HG03103 (cell line): ENCODE measurements at regions not wholly inside any gene's neighbourhood (a gene's known extent, or its start where the extent isn't known, plus 50 kb on each side); places are given as distances from the start of the nearest gene placed in this dataset.

Experiments
- ATAC-seq: cut with Tn5 transposase; IDR thresholded peaks from one replicate; pipeline ENCODE4 v1.9.1; 2021; ENCODE audit warnings: low read depth; ENCODE audit not compliant: unreplicated experiment

- no peak for ATAC-seq
Observed at GRCh38 chr11:80687941-80688340, 1247.1 kb upstream of the TENM4 start.

DNA sequence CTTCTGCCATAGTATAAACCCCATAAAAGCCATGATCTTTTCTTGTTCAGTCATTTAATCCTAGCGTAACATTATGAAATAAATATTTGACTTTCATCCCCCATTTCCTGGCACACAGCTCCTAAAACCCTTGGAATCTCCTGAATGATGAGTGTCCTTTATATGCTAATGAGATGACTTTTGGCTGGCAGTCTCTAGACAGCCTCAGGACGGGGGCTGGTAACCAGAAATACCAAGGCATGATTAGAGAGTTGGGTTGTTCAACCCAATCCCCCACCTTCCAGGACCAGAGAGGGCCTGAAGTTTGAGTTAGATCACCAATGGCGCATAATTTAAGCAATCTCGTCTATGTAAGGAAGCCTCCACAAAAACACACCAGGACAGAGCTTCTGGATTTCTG is 1246.1 kb upstream of the TENM4 start:
- ATAC-seq, result no peak

- ATAC-seq, result no peak
Observed at GRCh38 chr11:80673566-80673965, 1232.7 kb upstream of the TENM4 start.

- ATAC-seq, result no peak
Observed at GRCh38 chr11:80669620-80670019, 1228.8 kb upstream of the TENM4 start.

DNA sequence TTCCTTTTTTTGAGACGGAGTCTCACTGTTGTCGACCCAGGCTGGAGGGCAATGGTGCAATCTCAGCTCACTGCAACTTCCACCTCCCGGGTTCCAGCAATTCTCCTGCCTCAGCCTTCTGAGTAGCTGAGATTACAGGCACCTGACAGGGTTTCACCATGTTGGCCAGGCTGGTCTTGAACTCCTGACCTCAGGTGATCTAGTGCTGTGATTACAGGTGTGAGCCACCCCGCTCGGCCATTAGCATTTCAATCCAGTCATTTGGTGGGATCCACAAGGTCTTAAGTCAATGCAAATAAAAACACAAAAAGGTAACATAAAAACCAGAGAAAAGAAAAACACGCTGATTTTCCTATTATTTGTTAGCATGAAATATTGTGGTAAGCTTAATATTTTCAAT is 1227.2 kb upstream of the TENM4 start:
- no peak for ATAC-seq

DNA sequence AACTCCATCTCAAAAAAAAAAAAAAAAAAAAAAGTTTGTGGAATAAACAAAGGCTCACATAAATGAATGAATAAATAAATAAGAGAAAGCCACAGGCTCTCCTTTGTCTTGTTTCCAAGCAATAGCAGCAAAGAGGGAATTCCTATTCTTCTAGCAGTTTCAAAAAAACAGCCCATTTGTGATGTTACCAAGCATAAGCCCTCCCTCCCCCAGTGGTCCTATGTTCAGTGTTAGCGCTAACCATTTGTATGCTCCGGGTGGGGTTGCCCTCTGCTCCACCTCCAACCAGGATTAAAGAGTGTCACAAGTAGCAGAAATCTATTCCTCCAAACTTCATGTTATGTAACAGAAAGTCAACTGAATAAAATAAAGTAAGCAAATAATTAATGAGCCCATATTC is 1215.0 kb upstream of the TENM4 start:
- ATAC-seq, result no peak

DNA sequence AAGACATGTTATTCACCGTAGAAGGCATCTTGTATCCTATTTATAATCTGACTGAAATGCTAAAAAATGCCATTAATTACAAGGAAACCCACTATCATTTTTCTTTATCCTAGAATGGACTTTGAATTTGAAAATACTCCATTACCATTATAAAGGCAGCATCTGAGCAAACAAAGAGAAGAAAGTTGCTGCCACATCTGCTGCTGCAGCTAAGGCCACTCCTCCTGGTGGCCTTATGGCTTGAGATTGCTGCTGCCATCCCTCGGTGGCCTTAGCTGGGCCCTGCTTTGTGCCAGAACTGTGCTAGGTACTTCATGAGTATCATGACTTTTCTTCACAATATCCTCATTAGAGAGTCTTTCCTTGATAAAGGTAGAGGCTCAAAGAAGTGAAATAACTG is 1210.1 kb upstream of the TENM4 start:
- ATAC-seq, result no peak

DNA sequence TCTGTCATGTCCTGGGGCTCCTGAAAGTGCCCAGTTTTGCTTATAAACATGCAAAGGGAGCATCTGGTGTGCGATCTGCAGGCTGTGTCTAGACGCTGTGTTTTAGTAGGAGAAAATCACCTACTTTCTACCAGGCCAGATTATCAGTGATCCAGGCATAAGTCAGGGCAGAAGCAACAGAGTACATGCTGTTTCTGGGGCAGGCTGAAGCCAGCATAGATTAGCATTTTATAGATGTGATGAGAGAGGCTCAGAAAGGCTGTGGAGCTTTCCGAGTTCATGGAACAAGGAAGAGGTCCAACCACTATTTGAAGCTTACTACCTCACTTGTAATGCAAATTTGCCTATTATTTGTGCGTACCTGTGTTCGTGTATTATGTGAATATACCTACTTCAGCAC is 1208.4 kb upstream of the TENM4 start:
- no peak for ATAC-seq

DNA sequence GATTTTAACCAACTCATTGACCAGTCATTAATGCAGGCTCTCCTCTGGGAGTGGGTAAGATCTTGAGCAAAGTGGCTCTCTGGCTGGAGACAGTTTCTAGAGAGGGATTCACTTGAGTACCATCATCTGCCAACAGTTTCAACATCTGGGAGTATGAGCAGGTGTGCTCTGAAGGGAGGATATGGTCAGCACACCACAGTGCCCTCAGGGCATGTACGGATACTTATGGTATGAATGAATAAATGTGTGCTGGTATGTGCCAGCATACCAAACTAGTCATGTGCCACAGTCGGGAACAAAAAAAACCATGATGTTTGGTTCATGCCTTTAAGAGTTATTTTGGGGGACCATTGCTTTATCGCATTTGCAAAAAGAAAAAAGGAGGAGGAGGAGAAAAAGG is 1197.5 kb upstream of the TENM4 start:
- no peak for ATAC-seq

GRCh38 chr11:80637571-80637970 is 1196.7 kb upstream of the TENM4 start:
- no peak for ATAC-seq

DNA sequence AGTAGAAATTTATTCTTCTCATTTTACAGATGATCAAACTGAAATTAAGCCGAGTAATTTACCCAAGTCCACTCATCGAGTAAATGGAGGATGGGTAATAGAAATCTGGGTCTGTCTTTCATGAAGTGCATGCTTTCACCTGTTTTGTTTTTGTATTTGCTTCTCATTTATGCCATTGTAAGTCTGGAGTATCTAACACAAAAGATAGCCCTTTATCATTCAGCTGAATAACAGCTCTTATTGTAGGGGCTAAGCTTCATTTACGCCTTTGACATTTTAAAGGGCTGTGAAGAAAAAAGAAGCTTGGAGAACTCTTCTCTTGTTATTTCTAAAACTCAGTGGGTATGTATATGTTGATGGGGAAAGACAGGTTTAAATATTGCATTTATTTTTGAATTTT is 1196.2 kb upstream of the TENM4 start:
- no peak for ATAC-seq

DNA sequence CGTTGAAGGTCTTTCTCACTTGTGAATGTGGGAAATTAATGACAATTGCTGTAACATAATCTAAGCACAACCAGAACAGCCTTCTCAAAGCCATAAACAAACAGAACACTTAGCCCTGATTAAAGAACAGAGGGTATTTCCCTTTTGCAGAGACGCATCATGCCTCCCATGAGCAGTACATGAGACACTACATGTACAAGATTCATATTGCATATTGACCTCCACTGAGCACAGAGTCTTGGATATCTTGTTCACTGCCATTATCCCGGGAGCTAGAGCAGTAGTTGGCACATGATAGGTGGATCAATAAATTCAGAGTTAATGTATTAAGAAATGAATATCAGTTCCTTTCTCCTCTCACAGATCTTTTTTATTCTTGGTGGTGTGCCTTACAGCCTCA is 1194.3 kb upstream of the TENM4 start:
- ATAC-seq, result no peak

DNA sequence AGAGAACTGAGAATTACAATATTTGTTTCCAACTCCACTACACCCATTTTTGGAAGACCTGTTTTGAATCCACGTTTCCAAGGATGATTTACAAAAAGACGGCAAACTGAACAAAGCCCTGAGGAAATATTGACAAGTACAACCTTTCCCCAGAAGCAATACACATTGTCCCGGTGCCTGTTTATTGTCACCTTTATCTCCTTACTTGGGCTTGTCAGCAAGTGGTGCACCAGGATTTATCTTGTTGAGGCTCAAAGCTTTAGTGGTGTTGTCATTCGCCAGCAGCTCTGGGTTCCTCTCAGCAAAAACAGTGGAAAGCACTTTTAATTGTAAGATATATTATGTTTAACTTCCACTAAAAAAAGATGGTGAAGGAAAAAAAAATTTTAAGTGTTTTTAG is 1191.9 kb upstream of the TENM4 start:
- ATAC-seq, result no peak

DNA sequence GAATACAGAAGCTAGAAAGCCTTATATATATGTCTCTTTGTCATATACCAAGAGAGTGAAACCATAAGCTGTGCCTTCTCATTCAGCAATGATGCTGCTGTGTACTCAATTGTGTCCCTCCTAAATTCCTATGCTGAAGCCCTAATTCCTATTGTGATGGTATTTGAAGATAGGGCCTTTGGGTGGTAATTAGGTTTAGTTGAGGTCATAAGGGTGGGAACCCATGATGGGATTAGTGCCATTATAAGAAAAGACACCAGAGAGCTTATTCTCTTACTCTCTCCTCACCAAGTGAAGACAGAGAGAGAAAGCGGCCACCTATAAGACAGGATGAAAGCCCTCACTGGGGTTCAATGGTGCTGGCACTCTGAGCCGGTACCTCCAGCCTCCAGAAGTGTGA is 1191.3 kb upstream of the TENM4 start:
- ATAC-seq, result no peak

DNA sequence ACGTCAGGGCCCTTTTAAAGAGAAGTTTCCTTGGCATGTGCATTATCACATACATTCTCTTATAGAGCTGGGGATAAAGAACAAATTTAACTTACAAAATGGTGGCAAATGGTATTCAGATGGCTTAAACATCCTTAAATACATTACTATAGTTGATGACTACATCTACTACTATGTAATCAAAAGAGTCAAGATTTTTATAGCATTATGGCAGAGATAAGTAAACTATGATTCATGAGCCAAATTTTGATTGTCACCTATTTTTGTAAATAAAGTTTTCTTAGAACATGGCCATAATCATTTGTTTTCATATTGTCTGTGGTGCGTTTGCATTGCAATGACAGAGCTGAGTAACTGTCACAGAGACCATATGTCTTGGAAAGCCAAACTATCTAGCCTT is 1188.6 kb upstream of the TENM4 start:
- no peak for ATAC-seq

DNA sequence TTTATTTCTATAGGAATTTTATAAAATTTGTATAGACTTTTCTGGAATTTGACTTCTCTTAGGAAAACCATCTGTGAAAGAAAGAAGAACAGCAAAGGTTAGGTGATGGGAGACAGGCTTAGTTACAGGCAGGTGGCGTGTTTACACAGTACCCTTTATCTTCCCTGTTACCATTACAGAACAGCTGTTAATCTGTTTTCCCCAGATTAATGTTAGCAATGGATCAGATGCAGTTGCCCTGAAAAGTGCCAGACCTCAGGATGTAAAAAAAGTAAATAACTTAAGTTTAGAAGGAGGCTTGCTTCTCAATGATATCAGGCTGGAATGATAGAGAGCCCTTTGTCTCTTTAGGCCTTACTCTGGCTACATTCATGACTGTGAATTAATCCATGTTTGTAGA is 1186.5 kb upstream of the TENM4 start:
- ATAC-seq, result no peak

DNA sequence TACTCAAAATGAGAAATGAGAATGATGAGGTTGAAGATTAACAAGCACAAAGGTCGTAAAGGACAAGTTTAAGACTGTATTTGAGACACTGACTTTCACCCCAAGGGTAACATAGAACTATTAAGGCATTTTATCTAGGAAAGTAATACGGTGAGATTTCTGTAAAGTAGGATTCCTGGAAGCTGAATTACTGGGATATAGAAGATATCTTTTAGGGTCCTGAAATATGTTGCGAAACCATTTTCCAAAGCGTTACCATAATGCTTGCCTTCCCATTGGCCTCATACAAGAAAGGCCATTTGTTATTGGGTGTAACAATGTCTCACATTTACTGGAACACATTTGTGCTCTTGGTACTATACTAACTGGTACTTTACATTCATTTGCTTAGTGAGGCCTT is 1185.9 kb upstream of the TENM4 start:
- no peak for ATAC-seq

DNA sequence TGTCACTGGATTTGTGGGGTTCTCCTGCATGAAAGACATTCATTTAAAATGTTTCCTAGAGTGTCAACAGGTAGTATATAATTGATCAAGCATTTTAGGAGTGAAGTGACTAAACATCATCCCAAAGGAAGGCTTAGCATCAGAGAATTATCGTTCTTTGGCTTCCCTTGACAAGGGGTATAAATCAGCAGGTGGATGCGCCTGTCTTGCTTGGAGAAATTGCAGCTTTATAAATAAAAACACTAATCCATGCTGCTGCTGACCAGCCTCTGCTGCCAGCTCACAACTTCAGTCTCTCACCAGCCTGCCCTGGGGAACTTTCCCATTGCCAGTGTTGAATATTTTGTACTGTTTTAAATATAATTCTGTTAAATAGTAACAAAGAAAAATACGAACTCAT is 1184.7 kb upstream of the TENM4 start:
- no peak for ATAC-seq

DNA sequence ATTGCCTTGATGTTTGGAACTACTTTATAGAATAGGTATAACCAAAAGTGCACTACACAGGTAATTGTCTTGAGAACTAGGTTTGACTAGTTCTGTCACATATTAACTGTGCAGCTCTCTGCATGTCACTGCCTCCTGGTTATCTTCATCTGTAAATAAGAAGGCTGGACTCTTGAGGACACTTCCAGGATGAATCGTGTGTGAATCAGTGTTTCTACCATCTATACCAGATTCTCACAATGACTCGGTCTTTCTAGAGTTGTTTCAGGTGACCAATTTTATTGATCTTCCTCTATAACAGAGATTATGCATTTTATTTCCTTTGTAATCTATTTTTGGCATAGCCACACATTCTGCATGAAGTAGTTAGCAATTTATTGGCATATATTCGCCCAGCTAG is 1181.0 kb upstream of the TENM4 start:
- no peak for ATAC-seq

DNA sequence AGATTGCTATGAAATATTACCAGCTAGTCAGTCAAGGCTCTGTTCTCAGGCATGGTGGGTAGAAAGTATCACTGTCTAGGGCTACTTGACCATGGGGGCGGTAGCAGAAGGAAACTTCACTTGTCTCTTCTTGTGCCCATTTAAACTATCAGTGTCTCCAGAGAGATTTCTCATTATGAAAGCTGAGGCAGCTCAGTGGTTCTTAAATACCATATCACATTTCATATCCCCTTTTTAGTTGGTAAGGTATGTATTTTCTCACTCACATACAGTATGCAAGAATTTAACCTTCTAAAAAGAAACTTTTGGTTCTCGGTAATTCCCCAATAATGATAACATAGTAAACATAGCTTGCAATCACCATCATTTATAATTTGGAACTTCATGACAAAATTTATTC is 1180.0 kb upstream of the TENM4 start:
- no peak for ATAC-seq

GRCh38 chr11:80617156-80617555 is 1176.3 kb upstream of the TENM4 start:
- ATAC-seq, result no peak

DNA sequence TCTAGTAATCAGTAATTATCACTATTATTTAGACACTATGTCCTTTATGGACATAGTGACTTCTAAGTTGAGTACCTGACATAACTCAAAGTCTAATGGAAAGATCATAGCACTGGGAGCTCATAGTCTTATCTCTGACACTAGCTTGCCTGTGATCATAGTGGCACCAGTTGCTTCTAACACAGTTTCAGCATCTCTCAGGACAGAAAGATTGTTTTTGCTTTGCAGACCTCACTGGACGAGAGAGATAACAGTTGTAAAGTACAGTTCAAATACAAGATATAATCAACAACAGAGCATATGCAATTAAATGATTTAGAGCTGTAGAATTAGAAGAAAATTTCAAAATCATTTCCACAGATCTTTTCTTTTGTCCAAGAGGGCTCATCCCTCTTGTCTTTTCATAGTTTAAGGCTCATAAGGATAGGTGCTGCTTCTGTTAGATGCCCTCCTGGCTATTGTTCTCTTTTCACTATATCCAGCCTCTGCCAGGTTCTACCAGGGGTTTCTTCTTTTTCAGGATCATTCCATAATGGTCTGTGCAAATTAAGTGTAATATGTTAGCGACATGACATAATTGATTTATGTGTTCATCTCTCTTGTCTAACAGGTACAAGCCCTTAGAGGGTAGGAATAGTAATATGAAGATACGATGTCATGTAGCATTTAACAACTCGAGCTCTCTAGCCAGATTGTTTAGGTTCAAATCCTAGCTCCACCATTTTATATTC is 1175.4 kb upstream of the TENM4 start:
- no peak for ATAC-seq

- no peak for ATAC-seq
Observed at GRCh38 chr11:80613655-80614054, 1172.8 kb upstream of the TENM4 start.
